Hindlimb muscle (tissue), 1 donor: ENCODE measurements at regions not wholly inside any gene's neighbourhood (a gene's known extent, or its start where the extent isn't known, plus 50 kb on each side); places are given as distances from the start of the nearest gene placed in this dataset.
"Not testable (repeated sequence)": the region's sequence is repeated elsewhere in the genome, so short reads cannot be mapped to it uniquely, and the experiment has no call there.

ENCODE experiments used
- DNase-seq: peaks from one replicate; pipeline ENCODE4 v3.0.0-alpha.2; 2013

DNA sequence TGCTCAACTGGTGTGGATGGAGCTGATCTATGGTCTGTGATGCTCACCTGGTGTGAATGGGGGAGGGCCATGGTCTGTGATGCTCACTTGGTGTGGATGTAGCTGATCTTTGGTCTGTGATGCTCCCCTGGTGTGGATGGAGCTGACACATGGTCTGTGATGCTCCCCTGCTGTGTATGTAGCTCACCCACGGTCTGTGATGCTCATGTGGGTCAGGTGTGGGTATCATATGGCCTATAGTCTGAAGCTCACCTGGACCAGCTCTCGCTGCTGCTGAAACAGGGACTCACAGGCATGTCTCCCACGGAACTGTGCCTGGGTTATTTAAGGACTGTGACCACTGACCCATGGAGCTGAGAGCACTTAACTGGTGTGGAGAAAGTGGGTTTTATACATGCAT, 109.7 kb downstream of the CRLF2 start:
- no peak for DNase-seq

DNA sequence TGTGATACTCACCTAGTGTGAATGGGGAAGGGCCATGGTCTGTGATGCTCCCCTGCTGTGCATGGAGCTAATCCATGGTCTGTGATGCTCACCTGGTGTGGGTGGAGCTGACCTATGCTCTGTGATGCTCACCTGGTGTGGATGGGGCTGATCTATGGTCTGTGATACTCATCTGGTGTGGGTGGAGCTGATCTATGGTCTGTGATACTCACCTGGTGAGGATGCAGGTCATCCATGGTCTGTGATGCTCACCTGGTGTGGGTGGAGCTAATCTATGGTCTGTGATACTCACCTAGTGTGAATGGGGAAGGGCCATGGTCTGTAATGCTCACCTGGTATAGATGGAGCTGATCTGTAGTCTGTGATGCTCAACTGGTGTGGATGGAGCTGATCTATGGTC, 110.2 kb downstream of the CRLF2 start:
- DNase-seq: not testable (repeated sequence)

DNA sequence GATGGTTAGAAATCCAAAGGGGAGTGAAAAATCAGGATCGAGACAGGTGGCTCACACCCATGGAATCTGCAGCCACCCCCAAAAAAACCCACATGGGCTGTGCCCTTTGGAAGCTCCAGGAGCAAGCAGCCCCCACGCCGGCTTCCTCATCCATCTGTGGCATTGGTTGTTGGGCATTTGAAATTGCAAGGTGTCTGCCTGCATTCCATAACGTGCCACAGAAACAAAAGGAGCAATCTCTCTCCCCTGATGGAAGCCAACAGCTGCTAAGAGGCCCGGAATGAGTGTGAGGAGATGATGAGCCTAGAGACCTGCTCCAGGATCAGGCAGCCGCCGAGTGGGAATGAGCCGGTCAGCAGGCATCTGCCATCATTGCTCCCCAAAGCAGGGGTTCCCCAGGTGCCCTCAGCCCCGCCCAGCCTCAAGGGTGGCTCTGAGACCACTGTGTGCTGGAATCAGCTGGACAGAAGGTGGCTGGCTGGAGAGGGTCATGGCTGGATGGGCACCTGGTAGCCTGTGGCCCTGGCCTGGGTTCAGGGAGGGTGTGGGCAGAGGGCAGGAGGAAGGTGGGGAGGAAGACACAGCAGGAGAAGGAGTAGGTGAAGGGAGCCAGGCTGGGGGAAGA, 113.2 kb downstream of the CRLF2 start:
- DNase-seq: no peak

DNA sequence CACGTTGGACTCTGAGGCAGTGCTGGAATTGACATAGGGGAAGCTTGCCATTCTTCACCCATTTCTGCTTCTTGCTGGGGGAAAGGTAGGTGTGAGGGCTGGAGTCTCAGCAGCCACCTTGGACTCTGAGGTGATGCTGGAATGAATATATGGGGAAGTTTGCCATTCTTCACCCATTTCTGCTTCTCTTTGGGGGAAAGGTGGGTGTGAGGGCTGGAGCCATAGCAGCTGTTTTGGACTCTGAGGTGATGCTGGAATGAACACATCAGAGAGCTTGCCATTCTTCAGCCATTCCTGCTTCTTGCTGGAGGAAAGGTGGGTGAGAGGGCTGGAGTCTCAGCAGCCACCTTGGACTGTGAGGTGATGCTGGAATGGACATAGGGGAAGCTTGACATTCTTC, 115.1 kb downstream of the CRLF2 start:
- no peak for DNase-seq

DNA sequence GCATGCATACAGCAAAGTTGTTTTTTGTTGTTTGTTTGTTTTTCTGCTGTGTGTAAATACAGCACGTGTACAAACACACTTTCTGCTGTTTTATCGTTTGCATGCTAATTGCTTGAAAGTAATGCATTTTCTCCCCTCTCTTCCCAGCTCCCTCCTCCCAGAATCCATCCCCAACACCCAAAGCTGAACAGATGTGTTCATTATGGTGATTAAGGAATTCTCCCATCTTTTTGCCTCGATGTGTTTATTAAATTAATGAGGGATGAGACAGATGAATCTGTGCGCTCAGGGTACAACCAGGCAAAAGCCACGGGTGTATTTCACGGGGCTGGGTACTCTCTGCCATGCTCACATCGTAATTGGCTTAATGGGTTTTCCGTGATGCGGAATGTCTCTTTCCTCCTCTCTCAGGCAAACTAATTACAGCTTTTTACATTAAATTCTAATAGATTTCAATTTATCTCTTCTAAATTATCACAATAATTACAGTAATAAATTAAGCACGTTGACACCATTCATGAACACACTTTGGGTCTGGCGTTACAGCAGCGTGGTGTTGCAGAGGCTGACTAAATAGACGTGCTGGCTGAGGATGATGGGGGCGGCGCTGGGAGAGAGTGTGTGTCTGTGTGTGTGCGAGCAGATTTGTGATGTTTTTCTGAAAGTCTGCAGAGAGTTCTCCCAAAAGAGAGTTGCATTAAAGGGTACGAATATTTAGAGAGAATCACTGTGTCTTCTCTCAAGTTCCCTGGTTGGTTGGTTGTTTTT, 117.7 kb downstream of the CRLF2 start:
- DNase-seq: no peak

DNA sequence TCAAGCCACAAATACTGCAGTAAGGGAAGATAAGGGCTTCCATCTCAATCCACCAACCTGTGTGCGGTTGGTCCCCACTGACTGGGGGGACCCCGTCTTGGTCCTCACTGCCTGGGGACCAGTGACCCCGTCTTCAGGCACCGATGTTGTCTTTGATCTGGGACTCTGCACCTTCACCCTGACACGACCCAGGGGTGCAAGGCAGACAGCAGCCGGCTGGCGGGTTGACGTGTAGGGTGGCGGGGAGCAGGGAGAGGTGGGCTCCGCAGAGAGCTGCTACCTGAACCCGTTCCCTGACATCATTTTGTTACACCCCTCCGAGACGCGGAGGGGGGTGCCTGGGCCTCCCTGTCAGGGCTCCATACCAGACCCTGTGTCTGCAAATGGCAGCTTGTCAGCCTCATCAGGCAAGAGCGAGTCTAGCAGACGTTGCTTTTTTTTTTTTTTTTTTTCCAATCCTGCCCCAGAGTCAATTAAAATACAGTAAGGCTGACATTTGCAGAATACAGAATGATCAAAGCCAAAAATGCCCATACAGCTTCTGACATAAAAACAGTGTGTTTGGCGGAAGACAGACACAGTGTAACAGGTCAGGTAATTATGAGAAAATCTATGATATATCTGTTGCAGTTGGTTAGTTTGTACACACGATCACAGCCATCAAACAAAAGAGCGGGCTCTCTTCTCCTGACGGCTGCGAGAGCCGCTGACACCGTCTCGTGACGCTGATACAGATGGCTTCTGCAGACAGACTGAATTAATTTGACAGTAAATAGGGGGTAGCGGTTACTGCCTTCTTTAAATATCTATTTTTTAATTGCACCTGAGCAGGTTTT, 118.6 kb downstream of the CRLF2 start:
- DNase-seq: no peak

DNA sequence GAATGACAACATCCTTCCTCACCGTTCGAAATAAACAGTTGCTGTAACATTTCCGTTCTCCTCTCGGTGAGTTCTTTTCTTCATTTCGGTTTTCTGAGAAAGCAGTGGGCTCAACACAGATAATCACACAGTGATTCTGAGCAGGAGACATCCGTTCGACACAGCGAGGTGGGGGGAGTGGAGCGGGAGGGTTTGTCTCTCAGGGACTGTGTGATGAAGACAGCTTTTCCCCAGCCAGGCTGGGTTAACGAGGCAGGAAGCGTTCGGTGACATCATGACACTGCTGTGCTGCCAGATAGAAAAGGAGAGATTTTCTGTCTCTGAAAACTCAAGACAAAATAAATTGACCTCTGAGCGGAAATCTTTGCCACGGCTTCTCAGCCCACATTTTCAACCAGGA, 119.3 kb downstream of the CRLF2 start:
- no peak for DNase-seq

DNA sequence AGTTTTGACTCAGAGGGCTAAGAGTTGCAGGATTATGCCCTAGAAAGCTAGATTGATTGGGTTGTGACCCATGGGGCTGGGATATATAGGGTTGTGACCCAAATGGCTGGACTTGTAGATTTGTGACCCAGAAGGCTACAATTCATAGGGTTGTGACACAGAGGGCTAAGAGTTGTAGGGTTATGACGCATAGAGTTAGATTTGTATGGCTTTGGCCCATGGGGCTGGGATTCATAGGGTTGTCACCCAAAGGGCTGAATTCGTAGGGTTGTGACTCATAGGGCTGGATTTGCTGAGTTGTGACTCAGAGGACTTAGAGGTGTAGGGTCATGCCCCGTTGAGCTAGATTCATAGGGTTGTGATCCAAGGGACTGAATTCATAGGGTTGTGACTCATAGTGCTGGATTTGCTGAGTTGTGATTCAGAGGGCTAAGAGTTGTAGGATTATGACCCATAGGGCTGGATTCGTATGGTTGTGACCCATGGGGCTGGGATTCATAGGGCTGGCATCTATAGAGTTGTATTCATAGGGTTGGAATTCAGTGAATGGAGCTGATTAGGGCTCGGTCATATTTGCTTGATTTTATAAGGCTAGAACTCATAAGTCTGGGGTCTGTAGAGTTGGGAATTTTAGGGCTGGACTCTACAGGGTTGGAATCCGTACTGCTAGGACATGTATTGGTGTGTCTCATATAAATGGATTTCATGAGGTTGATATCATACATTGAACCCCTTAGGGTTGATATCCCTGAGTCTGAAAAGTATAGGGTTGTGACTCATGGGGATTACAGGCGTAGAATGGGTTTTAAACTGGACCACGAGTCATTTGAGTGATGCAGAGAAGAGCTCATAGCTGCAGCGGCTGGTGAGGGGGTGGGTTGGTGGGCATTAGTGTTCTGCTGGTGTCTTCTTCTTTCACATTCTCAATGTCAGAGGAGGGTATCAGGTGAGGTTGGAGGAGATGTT, 125.7 kb downstream of the CRLF2 start:
- DNase-seq: no peak

DNA sequence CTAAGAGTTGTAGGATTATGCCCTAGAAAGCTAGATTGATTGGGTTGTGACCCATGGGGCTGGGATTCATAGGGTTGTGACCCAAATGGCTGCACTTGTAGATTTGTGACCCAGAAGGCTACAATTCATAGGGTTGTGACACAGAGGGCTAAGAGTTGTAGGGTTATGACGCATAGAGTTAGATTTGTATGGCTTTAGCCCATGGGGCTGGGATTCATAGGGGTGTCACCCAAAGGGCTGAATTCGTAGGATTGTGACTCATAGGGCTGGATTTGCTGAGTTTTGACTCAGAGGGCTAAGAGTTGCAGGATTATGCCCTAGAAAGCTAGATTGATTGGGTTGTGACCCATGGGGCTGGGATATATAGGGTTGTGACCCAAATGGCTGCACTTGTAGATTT, 126.6 kb downstream of the CRLF2 start:
- DNase-seq: not testable (repeated sequence)

DNA sequence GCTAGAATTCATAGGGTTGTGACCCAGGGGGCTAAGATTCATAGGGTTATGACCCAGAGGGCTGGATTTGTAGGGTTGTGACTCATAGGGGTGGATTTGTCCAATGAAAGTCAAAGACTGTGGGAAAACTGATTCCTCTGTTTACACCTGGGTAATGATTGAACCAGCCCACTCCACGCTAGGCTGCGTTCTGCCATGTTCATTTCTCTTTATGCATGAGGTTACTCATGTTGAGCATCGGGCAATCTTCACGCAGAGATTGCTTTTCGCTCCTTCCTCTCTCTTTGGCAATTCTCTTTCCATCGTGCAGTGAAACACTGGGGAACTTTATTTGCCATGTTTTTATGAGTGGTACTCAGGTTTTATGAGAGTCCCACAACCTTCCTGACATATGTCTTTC, 127.8 kb downstream of the CRLF2 start:
- no peak for DNase-seq

DNA sequence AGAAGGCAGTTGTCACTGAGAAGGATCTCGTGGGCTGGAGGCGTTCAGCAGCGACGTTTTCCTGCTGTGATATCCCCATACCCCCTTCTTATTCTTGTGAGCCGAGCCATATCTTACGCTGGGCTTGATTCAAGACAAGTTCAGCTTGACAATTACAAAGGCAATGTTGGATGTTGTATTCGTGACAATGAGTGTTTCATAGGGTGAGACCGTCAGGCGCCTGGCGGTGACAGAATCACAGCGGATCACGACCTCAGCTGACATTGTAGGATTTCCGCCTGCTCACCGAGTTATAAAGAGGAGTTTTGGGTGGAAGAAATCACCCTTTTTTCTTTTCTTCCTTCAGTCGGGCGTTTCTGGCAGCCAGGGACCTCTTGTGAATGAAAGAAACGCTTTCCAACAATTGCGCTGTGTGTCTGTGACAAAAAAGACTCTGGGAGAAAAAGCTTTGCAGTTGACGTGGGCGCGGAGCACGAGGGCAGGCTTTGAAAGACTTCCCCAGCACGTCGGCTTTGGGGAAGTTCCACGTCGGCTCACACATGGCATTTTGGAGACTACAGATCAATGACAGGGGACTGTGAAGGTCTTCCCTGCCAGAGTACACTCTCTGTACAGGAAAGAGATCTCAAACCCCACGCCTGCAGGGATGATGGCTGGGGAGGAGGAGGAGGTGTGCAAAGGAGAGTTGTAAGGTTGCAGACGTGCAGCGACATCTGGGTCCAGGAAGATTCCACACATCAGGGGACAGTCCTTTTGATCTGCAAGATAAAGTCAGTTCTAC, 135.4 kb downstream of the CRLF2 start:
- DNase-seq: peak; percentile 5

DNA sequence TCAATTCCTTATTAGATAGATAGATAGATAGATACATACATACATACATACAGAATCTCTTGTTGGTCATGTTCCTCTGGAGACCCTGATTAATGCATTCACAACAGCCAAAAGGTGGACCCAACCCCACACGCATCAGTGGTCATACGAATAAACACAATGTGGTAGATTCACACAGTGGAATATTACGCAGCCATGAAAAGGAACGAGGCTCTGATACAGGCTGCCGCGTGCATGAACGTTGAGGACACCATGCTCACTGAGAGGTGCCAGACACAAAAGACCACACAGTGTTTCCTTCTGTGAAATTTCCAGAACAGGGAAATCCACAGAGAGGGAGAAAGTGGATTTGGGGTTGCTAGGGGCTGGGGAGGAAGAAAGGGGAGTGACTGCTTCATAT, 136.7 kb downstream of the CRLF2 start:
- no peak for DNase-seq

DNA sequence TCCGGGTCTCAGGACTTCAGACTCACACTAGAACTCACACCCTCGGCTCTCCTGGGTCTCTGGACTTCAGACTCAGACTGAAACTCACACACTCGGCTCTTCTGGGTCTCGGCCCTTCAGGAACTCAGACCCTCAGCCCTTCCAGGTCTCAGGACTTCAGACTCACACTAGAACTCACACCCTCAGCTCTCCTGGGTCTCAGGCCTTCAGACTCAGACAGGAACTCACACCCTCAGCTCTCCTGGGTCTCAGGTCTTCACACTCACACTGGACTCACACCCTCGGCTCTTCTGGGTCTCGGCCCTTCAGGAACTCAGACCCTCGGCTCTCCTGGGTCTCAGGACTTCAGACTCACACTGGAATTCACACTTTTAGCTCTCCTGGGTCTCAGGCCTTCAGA, 137.3 kb downstream of the CRLF2 start:
- DNase-seq: no peak

DNA sequence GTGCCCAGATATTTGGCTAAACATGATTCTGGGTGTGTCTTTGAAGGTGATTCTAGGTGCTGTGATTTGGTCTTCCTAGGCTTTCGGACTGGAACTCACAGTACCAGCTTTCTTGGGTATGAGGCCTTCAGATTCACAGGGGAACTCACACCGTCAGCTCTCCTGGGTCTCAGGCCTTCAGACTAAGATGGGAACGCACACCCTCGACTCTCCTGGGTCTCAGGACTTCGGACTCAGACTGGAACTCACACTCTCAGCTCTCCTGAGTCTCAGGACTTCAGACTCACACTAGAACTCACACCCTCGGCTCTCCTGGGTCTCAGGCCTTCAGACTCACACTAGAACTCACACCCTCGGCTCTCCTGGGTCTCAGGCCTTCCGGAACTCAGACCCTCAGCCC, 137.7 kb downstream of the CRLF2 start:
- DNase-seq: no peak

DNA sequence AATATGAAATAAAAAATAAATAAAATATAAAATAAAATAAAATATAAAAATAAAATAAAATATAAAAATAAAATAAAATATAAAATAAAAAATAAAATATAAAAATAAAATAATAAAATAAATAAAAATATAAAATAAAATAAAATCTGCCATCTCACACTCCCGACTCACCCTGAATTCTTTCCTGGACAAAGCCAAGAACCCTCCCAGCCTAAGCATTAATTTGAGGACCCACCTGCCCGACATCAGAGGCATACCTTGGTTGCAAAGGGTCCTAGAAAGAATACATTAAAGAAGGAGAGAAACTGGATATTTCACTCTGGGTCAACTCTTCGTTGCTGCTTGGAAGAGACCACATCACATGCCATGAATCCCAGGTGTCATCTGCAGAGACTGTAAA, 138.3 kb downstream of the CRLF2 start:
- DNase-seq: no peak

DNA sequence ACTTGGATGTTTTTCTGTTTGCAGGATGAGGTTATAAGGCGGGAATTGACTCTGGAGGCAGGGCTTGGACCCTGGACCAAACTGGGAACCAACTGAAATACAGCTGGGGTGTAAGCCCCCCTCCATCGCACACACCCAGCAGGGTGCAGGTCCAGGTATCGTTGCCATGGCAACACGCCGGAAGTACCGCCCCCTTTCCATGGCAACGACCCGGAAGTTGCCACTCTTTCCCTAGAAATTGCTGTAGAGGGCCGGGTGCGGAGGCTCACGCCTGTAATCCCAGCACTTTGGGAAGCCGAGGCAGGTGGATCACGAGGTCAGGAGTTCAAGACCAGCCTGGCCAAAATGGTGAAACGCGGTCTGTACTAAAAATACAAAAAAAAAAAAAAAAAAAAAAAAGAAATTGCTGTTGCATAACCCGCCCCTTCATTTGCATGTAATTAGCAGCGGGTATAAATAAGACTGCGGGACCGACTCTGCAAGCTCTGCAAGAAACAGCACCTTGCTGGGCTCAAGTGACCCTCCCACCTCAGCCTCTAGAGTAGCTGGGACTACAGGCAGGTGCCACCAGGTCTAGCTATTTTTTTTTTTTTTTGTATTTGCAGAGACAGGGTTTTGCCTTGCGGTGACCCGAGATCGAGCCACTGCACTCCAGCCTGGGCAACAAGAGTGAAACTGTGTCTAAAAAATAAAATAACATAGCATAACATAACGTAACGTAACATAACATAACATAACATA, 139.6 kb downstream of the CRLF2 start:
- no peak for DNase-seq

DNA sequence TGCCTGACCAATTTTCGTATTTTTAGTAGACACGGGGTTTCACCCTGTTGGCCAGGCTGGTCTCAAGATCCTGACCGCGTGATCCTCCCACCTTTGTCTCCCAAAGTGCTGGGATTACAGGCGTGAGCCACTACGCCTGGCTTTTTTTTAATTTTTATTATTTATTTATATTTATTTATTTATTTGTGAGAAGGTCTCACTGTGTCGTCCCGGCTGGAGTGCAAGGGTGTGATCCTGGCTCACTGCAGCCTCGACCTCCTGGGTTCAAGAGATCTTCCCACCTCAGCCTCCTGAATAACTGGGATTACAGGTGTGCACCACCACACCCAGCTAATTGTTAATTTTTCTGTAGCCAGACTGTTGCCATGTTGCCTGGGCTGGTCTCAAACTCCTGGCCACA, 141.1 kb downstream of the CRLF2 start:
- no peak for DNase-seq

DNA sequence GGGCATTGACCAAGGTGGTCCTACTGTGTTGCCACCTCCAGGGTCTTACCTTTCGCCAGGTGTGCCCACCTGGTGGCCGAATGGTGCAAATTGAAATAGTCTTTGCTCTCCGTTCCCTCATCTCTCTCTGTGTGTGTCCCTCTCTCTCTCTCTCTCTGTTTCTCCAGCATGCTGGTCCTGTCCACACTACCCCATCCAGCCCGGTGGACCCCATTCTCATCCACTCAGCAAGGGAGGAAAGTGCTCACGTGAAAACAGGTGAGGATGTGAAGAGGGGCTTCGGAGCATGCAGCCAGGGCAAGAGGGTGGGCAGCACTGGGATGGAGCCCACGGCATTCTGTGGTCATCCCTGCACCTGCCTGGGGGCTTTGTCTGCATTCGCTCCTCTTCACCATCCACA, 150.1 kb downstream of the CRLF2 start:
- DNase-seq: no peak

DNA sequence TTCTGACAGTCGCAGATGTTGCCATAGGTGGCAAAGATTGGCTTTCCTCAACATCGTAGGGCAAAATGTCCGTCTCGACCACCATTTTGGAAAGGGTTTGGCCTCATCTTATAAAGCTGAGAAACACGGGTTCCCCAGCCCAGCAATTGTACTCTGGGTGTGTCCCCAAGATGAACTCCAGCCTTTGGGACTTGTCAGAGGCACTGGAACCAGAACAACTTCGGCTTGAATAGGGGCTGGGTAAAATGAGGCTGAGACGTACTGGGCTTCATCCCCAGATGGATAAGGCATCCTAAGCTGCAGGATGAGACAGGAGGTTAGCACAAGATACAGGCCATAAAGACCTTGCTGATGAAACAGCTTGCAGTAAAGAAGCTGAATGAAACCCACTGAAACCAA, 151.9 kb downstream of the CRLF2 start:
- DNase-seq: no peak

DNA sequence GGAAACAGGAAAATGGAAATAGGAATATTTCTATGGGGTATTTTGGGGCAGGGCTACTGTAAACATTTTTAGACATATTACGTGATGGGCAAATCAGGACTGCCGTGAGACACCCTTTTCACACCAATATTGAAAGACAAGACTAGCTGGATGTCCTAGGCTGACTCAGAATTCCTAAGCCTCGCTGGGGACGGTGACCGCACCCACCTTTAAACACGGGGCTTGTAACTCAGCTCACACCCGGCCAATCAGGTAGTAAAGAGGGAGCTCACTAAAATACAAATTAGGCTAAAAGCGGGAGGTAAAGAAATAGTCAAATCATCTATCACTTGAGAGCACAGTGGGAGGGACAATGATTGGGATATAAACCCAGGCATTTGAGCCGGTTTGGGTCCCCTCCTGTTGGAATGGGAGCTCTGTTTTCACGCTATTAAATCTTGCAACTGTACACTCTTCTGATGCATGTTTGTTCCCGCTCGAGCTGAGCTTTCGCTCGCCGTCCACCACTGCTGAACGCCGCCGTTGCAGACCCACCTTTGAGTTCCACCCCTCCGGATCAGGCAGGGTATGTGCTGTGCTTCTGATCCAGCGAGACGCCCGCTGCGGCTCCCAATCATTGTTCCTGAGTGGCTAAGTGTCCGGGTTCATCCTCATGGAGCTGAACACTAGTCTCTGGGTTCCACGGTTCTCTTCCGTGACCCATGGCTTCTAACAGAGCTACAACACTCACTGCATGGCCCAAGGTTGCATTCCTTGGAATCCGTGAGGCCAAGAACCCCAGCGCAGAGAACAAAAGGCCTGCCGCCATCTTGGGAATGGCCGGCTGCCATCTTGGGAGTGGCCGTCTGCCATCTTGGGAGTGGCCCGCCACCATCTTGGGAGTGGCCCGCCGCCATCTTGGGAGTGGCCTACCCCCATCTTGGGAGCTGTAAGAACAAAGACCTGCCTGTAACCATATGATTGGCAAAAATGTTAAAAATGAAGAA, 152.6 kb downstream of the CRLF2 start:
- DNase-seq: no peak
